ENCODE measurements at regions not wholly inside any gene's neighbourhood (a gene's known extent, or its start where the extent isn't known, plus 50 kb on each side); places are given as distances from the start of the nearest gene placed in this dataset.

DNA sequence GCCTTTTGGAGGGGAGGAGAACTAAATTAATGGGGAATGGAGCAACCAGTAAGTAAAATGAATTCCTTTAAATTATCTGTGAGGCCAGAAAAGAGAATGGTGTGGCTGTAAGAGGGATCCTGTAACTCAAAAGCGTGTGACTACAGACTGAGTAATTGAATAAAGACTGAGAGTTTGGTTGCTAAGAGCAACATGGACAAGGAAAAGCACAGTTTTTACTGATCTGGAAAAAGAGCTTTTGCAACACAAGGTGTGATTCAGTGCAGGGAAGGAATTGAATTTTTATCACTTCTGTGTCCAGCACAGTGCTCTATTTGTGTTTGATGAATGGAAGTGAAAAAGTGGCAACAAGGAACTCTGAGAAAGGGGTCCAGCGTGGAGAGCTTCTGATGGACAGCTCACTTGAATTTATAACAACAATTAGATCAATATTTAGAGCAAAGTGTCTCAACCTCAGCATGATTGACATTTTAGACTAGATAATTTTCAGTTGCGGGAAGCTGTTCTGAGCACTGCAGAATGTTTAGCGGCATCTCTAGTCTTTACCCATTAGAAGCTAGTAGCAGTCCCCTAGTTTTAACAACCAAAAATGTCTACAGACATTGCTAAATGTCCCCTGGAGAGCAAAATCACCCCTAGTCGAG, 202.8 kb upstream of the BDNF start:
- no peak for TF ChIP-seq EZH2phosphoT487 (IDR thresholded peaks at IDR 0.05; ENCODE audit: low read length)
- TF ChIP-seq, protein P1, sequence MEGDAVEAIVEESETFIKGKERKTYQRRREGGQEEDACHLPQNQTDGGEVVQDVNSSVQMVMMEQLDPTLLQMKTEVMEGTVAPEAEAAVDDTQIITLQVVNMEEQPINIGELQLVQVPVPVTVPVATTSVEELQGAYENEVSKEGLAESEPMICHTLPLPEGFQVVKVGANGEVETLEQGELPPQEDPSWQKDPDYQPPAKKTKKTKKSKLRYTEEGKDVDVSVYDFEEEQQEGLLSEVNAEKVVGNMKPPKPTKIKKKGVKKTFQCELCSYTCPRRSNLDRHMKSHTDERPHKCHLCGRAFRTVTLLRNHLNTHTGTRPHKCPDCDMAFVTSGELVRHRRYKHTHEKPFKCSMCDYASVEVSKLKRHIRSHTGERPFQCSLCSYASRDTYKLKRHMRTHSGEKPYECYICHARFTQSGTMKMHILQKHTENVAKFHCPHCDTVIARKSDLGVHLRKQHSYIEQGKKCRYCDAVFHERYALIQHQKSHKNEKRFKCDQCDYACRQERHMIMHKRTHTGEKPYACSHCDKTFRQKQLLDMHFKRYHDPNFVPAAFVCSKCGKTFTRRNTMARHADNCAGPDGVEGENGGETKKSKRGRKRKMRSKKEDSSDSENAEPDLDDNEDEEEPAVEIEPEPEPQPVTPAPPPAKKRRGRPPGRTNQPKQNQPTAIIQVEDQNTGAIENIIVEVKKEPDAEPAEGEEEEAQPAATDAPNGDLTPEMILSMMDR (IDR thresholded peaks at IDR 0.05; ENCODE audit: low read length), result no peak
- TF ChIP-seq EZH2 (optimal IDR thresholded peaks at IDR 0.05; ENCODE audit: low read depth, low read length), result no peak

Measured in MM.1S (cell line).